IPS-18c (cell line): ENCODE measurements at regions not wholly inside any gene's neighbourhood (a gene's known extent, or its start where the extent isn't known, plus 50 kb on each side); places are given as distances from the start of the nearest gene placed in this dataset.

ENCODE experiments used
- H3K4me3 ChIP-seq: 2 replicates; pipeline ENCODE4 v1.7.0; 2013; ENCODE audit warnings: low read depth, mild to moderate bottlenecking, low read length, moderate library complexity; ENCODE audit not compliant: insufficient read depth
- H3K9me3 ChIP-seq: one replicate; pipeline ENCODE4 v1.6.1; 2013; ENCODE audit warnings: mild to moderate bottlenecking, low read length, moderate library complexity; ENCODE audit not compliant: control insufficient read depth, insufficient read depth

DNA sequence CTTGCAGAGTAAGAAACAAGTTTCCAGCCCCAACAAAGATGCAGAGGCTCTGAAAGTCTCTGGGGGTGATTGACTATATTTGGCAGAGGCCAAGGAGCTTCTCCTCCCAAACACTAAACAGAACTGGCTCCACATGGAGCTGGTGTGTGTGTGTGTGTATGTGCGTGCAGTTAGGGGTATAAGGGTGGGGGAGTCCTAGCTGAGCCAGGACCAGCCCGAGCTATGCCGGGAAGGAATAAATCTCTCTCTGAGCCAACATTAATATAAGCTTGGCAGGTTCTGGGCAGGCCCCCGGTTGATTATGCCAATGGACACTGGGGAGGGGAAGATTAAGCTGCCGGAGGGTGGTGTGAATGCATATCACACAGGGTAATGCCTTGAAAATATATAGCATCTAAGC, 324.2 kb downstream of the MIAT start:
- Histone ChIP-seq H3K9me3 (no peaks in the 10 kb centered on the region), H3K4me3 (no peak overlapping the region)

GRCh38 chr22:26983311-26983710, 325.9 kb downstream of the MIAT start:
- Histone ChIP-seq H3K4me3 (no peak overlapping the region), H3K9me3 (no peaks in the 10 kb centered on the region)

GRCh38 chr22:26985206-26985605, 327.8 kb downstream of the MIAT start:
- H3K4me3 ChIP-seq, result no peak overlapping the region
- H3K9me3 ChIP-seq, result peaks cover 2% of the 10 kb centered on the region

- peaks cover 2% of the 10 kb centered on the region for H3K9me3 ChIP-seq
- H3K4me3 ChIP-seq, result no peak overlapping the region
Measured at GRCh38 chr22:26985931-26986782, 328.8 kb downstream of the MIAT start.

DNA sequence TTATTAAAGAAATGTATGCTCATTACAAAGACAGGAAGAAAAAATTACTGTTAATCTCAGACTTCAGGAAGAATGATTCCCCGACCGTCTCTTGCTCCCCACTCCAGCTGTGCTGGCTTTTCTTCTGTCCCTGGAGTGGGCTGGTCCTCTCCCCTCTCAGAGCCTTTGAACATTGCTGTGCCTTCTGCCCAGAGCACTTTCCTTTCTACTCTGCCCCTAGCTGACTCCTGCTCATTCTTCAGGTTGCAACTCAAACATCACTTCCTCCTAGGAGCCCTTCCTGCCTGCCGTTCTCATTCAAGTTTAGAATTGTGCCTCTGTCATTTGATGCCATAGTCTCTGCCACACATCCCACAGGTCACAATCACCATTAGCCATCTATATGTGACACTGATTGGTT, 329.5 kb downstream of the MIAT start:
- H3K9me3 ChIP-seq, result peaks cover 2% of the 10 kb centered on the region
- no peak overlapping the region for H3K4me3 ChIP-seq

DNA sequence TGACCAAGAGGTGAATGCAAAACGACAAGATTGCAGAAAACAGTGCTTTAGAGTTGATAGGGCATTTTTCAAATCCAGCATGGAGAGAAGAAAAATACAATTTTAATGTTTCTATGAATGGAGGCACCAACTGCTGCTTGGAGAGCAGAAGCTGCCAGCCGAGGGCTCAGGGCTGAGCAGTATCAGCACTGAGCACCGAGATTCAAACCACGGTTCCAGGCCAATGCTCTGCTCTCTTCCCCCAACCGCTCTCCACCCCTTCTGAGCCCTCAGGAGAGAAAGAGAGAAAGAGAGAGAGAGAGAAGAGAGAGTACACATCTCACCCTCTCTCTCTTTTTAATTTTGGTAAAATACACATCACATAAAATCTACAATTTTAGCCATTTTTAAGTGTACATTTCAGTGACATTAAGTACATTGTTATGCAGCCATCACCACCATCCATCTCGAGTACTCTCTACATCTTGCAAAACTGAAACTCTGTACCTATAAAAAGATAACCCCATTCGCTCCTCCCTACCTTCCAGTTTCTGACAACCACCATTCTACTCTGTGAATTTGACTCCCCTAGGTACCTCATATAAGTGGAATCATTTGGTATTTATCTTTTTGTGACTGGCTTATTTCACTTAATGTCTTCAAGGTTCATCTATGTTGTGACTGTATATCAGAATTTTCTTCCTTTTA, 333.3 kb downstream of the MIAT start:
- H3K4me3 ChIP-seq, result no peak overlapping the region
- peaks cover 2% of the 10 kb centered on the region for H3K9me3 ChIP-seq

DNA sequence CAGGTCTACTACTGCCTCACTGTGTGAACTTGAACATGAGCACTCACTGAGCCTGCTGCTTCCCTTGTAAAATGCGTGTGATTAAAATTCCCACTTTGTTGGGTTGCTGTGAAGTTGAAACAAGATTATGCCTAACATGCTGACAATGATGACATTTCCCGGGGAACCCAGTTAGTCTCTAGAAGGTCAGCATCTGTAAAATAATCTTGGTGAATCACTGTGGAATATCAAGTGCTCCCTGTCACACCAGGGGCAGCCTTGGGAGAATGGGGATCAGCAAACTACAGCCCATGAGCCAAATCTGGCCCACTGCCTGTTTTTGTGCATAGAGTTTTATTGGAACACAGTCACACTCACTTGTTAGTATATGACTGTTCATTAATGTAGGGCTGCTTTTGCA, 335.2 kb downstream of the MIAT start:
- Histone ChIP-seq H3K4me3 (no peak overlapping the region), H3K9me3 (peaks cover 2% of the 10 kb centered on the region)

DNA sequence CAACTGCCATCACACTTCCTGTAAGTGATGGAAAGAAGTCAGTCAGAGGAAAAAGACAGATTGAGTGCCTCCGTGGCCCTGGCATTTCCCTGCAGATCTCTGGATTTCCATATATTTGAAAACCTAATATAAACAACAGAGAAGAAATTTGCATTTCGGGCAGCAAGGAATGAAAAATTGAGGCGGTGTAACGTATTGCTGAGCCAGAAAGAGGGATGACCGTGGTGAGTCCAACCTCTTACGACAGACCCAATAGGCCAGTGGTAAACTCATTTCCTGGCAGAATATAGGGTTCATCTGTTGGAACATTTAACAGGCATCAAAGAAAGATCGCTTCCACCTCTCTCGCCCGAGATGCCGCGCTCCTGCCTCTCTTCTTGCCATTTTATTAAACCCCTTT, 336.5 kb downstream of the MIAT start:
- Histone ChIP-seq H3K9me3 (peaks cover 2% of the 10 kb centered on the region), H3K4me3 (no peak overlapping the region)

- Histone ChIP-seq H3K4me3 (no peak overlapping the region), H3K9me3 (peaks cover 2% of the 10 kb centered on the region)
Measured at GRCh38 chr22:26994801-26995200, 337.4 kb downstream of the MIAT start.

DNA sequence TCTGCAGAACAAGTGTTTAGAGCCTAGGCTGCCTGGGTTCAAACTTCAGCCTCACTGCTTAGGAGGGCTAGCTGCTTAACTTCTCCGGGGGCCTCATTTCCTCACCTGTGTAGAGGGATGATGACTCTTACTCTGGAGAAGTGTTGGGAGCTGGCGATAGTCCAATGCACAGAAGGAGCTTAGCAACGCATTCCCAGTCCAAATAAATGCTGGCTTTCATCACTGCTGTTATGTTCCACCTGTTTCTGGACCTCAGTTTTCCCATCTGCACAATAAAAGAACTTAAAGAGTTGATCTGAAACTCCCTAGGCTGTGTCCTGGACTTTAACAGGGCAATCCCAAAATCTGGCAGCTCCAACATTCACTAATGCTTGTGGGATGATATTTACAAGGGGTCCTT, 337.8 kb downstream of the MIAT start:
- Histone ChIP-seq H3K4me3 (no peak overlapping the region), H3K9me3 (no peaks in the 10 kb centered on the region)

DNA sequence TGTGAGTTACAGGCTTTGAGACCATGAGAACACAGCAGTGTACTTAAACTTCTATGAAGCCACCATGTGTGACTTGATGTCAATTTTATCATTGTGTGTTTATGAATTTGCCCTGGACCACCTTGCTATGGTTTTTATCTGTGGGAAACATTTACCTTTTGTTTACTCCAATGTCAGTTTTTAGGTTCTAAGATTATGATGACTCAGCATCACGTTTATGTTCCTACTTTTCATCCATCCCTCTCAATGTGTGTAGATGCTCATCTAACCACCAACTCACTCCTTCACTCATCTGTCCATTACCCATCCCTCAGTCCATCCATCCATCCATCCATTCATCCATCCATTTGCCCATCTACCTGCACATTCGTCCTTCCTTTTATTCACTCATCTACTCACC, 338.8 kb downstream of the MIAT start:
- H3K4me3 ChIP-seq, result no peak overlapping the region
- H3K9me3 ChIP-seq, result no peaks in the 10 kb centered on the region

DNA sequence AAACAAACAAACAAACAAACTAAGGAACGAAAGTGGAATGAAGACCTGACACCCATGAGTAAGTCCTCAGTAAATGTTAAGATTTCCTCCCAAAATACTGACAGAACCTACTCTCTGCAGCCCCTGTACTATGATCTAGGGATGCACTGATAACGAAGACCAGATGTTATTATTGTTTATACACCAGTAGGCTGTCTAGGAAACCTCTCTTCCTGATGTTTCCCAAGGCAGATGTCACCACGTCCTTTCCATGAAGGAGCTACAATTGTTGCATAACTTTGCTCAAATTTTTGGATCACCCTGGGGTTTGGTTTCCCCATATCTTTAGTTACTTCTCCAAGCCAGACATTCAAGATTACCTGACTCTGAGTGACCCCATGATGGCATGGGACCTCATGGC, 340.7 kb downstream of the MIAT start:
- Histone ChIP-seq H3K4me3 (no peak overlapping the region), H3K9me3 (no peaks in the 10 kb centered on the region)

- no peak overlapping the region for H3K4me3 ChIP-seq
- no peaks in the 10 kb centered on the region for H3K9me3 ChIP-seq
Measured at GRCh38 chr22:26998716-26999115, 341.3 kb downstream of the MIAT start.

DNA sequence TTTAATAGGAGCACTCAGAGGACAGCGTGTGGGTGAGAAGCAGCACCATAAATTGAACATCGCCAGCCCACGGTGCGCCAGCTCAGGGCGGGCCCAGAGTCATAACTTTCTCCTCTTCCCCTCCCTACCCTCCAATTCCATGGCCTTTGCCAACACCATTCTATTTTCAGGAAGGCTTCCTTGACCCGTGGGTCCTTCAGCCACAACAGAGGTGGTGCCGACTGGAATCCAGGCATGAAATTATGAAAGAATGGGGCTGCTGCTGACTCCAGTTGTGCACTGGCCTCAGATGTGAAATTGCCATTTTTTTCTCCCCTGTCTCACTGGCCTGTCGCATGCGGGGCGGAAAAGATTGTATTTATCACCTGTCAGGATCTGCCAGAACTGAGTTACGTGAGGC, 345.9 kb downstream of the MIAT start:
- H3K9me3 ChIP-seq, result no peaks in the 10 kb centered on the region
- no peak overlapping the region for H3K4me3 ChIP-seq

- H3K9me3 ChIP-seq, result no peaks in the 10 kb centered on the region
- no peak overlapping the region for H3K4me3 ChIP-seq
Measured at GRCh38 chr22:27004434-27004833, 347.0 kb downstream of the MIAT start.

DNA sequence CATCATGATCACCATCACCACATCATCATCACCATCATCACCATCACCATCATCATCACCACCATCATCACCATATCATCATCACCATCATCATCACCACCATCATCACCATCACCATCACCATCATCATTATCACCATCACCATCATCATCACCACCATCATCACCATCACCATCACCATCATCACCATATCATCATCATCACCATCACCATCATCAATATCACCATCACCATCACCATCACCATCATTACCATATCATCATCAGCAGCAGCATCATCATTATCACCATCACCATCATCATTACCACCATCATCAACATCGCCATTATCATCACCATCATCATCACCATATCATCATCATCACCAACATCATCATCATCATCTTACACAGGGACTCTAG, 351.1 kb downstream of the MIAT start:
- H3K9me3 ChIP-seq, result no peaks in the 10 kb centered on the region

GRCh38 chr22:27011133-27011532, 353.7 kb downstream of the MIAT start:
- no peaks in the 10 kb centered on the region for H3K9me3 ChIP-seq
- H3K4me3 ChIP-seq, result no peak overlapping the region

More for the DNA sequence above, 351.1 kb downstream of the MIAT start:
- H3K4me3 ChIP-seq, result no peak overlapping the region

DNA sequence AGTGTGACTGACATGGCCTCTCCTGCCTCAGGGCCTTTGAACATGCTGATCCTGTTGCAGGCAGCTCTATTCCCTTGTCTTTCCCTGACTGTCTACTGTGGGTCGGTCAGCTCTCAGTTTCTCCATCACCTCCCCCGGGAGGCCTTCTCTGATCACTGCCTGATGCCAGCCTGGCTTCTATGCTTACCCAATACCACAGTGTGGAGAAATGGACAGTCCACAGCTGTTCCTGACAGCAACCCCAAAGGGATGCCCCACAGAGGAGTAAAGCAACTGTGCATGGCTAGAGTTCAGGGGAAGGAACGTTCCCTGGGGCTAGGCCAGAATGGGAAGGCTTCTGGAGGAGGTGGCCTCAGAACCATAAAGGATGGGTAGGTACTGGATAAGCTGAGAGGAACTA, 354.3 kb downstream of the MIAT start:
- no peak overlapping the region for H3K4me3 ChIP-seq

More for the DNA sequence above, 354.3 kb downstream of the MIAT start:
- no peaks in the 10 kb centered on the region for H3K9me3 ChIP-seq
